ENCODE measurements at regions not wholly inside any gene's neighbourhood (a gene's known extent, or its start where the extent isn't known, plus 50 kb on each side); places are given as distances from the start of the nearest gene placed in this dataset.

GRCh38 chr2:7951490-7951889 lies 730.4 kb upstream of the ID2 start:
- Mint-ChIP-seq H3K36me3 (no peaks in the 10 kb centered on the region), H3K27ac (no peak overlapping the region), H3K27me3 (ENCODE audit: low read depth in 3 of 3) (peaks cover 0 to 3% (median 2%) of the 10 kb centered on the region in 3 donors), H3K4me1 (no peaks in the 10 kb centered on the region), H3K4me3 (no peak overlapping the region), H3K9me3 (peaks cover 0 to 2% (median 0%) of the 10 kb centered on the region in 7 donors)
- Histone ChIP-seq H3K9ac (ENCODE audit: insufficient read depth, low read length, poor library complexity, severe bottlenecking) (no peak overlapping the region), H3K79me2 (ENCODE audit: insufficient read depth, low read length) (no peaks in the 10 kb centered on the region), H3K4me1 (ENCODE audit: control insufficient read depth in 1 of 2, insufficient read depth in 2 of 2, low read length in 2 of 2) (no peaks in the 10 kb centered on the region), H3K4me2 (replicated peaks; ENCODE audit: extremely low read depth, low read length, poor library complexity, severe bottlenecking) (no peak overlapping the region), H3K27me3 (ENCODE audit: control insufficient read depth in 2 of 2, insufficient read depth in 2 of 2, low read length in 2 of 2) (no peaks in the 10 kb centered on the region), H2AFZ (ENCODE audit: insufficient read depth, low read depth, low read length, poor library complexity, severe bottlenecking) (no peak overlapping the region), H3K4me3 (replicated peaks in 1 of 3; ENCODE audit: low read depth in 2 of 3, low read length in 3 of 3) (no peak overlapping the region), H4K20me1 (ENCODE audit: insufficient read depth, low read length) (no peaks in the 10 kb centered on the region), H3K36me3 (replicated peaks in 1 of 2; ENCODE audit: control insufficient read depth in 1 of 2, insufficient read depth in 2 of 2, low read length in 2 of 2) (no peaks in the 10 kb centered on the region), H3K9me3 (replicated peaks in 1 of 2; ENCODE audit: control insufficient read depth in 1 of 2, insufficient read depth in 1 of 2, low read length in 2 of 2) (no peaks in the 10 kb centered on the region), H3K27ac (ENCODE audit: low read depth in 1 of 2, low read length in 2 of 2) (no peak overlapping the region)
- no peak for DNase-seq
- intact Hi-C loops (cut with micrococcal nuclease): no loop called here
- no peak for TF ChIP-seq CTCF (IDR thresholded peaks at IDR 0.05)
- WGBS (ENCODE audit: insufficient coverage): no CpG with 5 or more reads among the region's 1 CpG

GRCh38 chr2:7952046-7952745 lies 729.7 kb upstream of the ID2 start:
- no peaks in the 10 kb centered on the region for H3K4me1 Mint-ChIP-seq
- Histone ChIP-seq H3K4me1 (ENCODE audit: control insufficient read depth in 1 of 2, insufficient read depth in 2 of 2, low read length in 2 of 2) (no peaks in the 10 kb centered on the region), H3K9me3 (replicated peaks in 1 of 2; ENCODE audit: control insufficient read depth in 1 of 2, insufficient read depth in 1 of 2, low read length in 2 of 2) (no peaks in the 10 kb centered on the region), H3K4me3 (replicated peaks in 1 of 3; ENCODE audit: low read depth in 2 of 3, low read length in 3 of 3) (no peak overlapping the region), H3K27ac (ENCODE audit: low read depth in 1 of 2, low read length in 2 of 2) (no peak overlapping the region), H2AFZ (ENCODE audit: insufficient read depth, low read depth, low read length, poor library complexity, severe bottlenecking) (no peak overlapping the region), H3K27me3 (ENCODE audit: control insufficient read depth in 2 of 2, insufficient read depth in 2 of 2, low read length in 2 of 2) (no peaks in the 10 kb centered on the region), H3K9ac (ENCODE audit: insufficient read depth, low read length, poor library complexity, severe bottlenecking) (no peak overlapping the region), H3K36me3 (replicated peaks in 1 of 2; ENCODE audit: control insufficient read depth in 1 of 2, insufficient read depth in 2 of 2, low read length in 2 of 2) (no peaks in the 10 kb centered on the region), H4K20me1 (ENCODE audit: insufficient read depth, low read length) (no peaks in the 10 kb centered on the region), H3K79me2 (ENCODE audit: insufficient read depth, low read length) (no peaks in the 10 kb centered on the region), H3K4me2 (replicated peaks; ENCODE audit: extremely low read depth, low read length, poor library complexity, severe bottlenecking) (no peak overlapping the region)
- intact Hi-C loops (cut with micrococcal nuclease): no loop called here
- H3K27ac Mint-ChIP-seq: no peak overlapping the region
- peaks cover 0 to 2% (median 0%) of the 10 kb centered on the region in 7 donors for H3K9me3 Mint-ChIP-seq
- H3K4me3 Mint-ChIP-seq: no peak overlapping the region
- no peak for TF ChIP-seq CTCF (IDR thresholded peaks at IDR 0.05)
- 66% methylated on average over 7 of the region's 15 CpGs for WGBS (ENCODE audit: insufficient coverage)
- DNase-seq: no peak
- no peaks in the 10 kb centered on the region for H3K36me3 Mint-ChIP-seq
- H3K27me3 Mint-ChIP-seq (ENCODE audit: low read depth in 3 of 3): peaks cover 0 to 3% (median 2%) of the 10 kb centered on the region in 3 donors

Measured in CD14-positive monocyte (primary cell).